ENCODE measurements at regions not wholly inside any gene's neighbourhood (a gene's known extent, or its start where the extent isn't known, plus 50 kb on each side); places are given as distances from the start of the nearest gene placed in this dataset.

- no peak for TF ChIP-seq CTCF (IDR thresholded peaks at IDR 0.05; ENCODE audit: insufficient read depth, low read length, poor library complexity, severe bottlenecking)
- no peak for TF ChIP-seq EZH2phosphoT487 (conservative IDR thresholded peaks at IDR 0.05; ENCODE audit: low read length)
Observed at GRCh38 chr6:78251931-78252330, 599.1 kb downstream of the MEI4 start.

All from SU-DHL-6 (cell line).